ENCODE measurements at regions not wholly inside any gene's neighbourhood (a gene's known extent, or its start where the extent isn't known, plus 50 kb on each side); places are given as distances from the start of the nearest gene placed in this dataset.

GRCh38 chr2:126241001-126241400 is 415.0 kb upstream of the GYPC start:
- H3K4me1 ChIP-seq (ENCODE audit: insufficient read depth): no peaks in the 10 kb centered on the region
- Mint-ChIP-seq H3K27ac (no peak overlapping the region), H3K9me3 (no peaks in the 10 kb centered on the region), H3K27me3 (ENCODE audit: insufficient read depth, low read depth, poor library complexity) (peaks cover 5% of the 10 kb centered on the region), H3K4me1 (no peaks in the 10 kb centered on the region), H3K4me3 (no peak overlapping the region), H3K36me3 (ENCODE audit: low read depth) (no peaks in the 10 kb centered on the region)
- DNase-seq (ENCODE audit: low spot score) (no peak), ATAC-seq (no peak)
- H3F3A ChIP-seq (replicated peaks; ENCODE audit: low read depth): no peaks in the 10 kb centered on the region
- H3K36me3 ChIP-seq (ENCODE audit: insufficient read depth): no peaks in the 10 kb centered on the region
- H2AFZ ChIP-seq: no peak overlapping the region
- no peak overlapping the region for H3K4me2 ChIP-seq
- H3K4me3 ChIP-seq: no peak overlapping the region
- H3K27me3 ChIP-seq (ENCODE audit: insufficient read depth): no peaks in the 10 kb centered on the region
- TF ChIP-seq ZNF114 (CRISPR knock-in tag; IDR thresholded peaks at IDR 0.05) (no peak), NANOG (IDR thresholded peaks at IDR 0.05; ENCODE audit: borderline replicate concordance) (no peak), REST (IDR thresholded peaks at IDR 0.05; ENCODE audit: unreplicated experiment) (no peak), ZNF462 (CRISPR knock-in tag; IDR thresholded peaks at IDR 0.05) (no peak), EZH2 (IDR thresholded peaks at IDR 0.05; ENCODE audit: low read depth, unreplicated experiment) (no peak), EZH2phosphoT487 (IDR thresholded peaks at IDR 0.05; ENCODE audit: unreplicated experiment) (no peak), CTCF (conservative IDR thresholded peaks at IDR 0.05; ENCODE audit: low read depth in 2 of 2) (no peak), POLR2AphosphoS5 (IDR thresholded peaks at IDR 0.05; ENCODE audit: low read depth) (no peak), CREB1 (CRISPR knock-in tag; IDR thresholded peaks at IDR 0.05; ENCODE audit: low read depth) (no peak), STAT1 (IDR thresholded peaks at IDR 0.05; ENCODE audit: unreplicated experiment) (no peak)
- no peak overlapping the region for H3K27ac ChIP-seq (ENCODE audit: low read depth)
- no peaks in the 10 kb centered on the region for H3K79me2 ChIP-seq (replicated peaks; ENCODE audit: insufficient read depth)
- H4K20me1 ChIP-seq (replicated peaks; ENCODE audit: insufficient read depth): no peaks in the 10 kb centered on the region
- no peaks in the 10 kb centered on the region for H3K9me2 ChIP-seq (ENCODE audit: insufficient read depth)
